Astrocyte (in vitro differentiated cells and primary cell): ENCODE measurements at regions not wholly inside any gene's neighbourhood (a gene's known extent, or its start where the extent isn't known, plus 50 kb on each side); places are given as distances from the start of the nearest gene placed in this dataset.
"Not testable (repeated sequence)": the region's sequence is repeated elsewhere in the genome, so short reads cannot be mapped to it uniquely, and the experiment has no call there.

Experiments used
- DNase-seq: peaks from one replicate; pipeline ENCODE4 v3.0.0-alpha.2; 2010; ENCODE audit warnings: low read depth
- FAIRE-seq: peaks from 2 replicates; lab custom pipeline; 2011; peaks lifted over from hg19 to GRCh38; lab: Jason Lieb, UNC
- H2AFZ ChIP-seq: 2 replicates; pipeline ENCODE4 v1.6.0; 2012; ENCODE audit warnings: low read depth, low read length, inconsistent platforms
- H3K27ac ChIP-seq: 2 replicates; pipeline ENCODE4 v1.5.1; 2011; ENCODE audit warnings: low read depth, low read length, inconsistent platforms
- H3K27me3 ChIP-seq: 2 replicates; pipeline ENCODE4 v1.6.0; 2011; ENCODE audit warnings: low read length, inconsistent platforms; ENCODE audit not compliant: insufficient read depth
- H3K36me3 ChIP-seq: 2 replicates; pipeline ENCODE4 v1.5.1; 2011; ENCODE audit warnings: low read length, inconsistent platforms; ENCODE audit not compliant: insufficient read depth
- H3K4me1 ChIP-seq: 2 replicates; pipeline ENCODE4 v1.5.1; 2011; ENCODE audit warnings: low read length, inconsistent platforms; ENCODE audit not compliant: insufficient read depth
- H3K4me2 ChIP-seq: 2 replicates; pipeline ENCODE4 v1.6.0; 2012; ENCODE audit warnings: low read length, inconsistent platforms
- H3K4me3 ChIP-seq: 2 replicates; pipeline ENCODE4 v1.5.1; 2011; ENCODE audit warnings: low read depth, mild to moderate bottlenecking, low read length, inconsistent platforms; ENCODE audit not compliant: insufficient read depth
- H3K79me2 ChIP-seq: 2 replicates; pipeline ENCODE4 v1.6.0; 2012; ENCODE audit warnings: mild to moderate bottlenecking, low read length, inconsistent platforms; ENCODE audit not compliant: insufficient read depth
- H3K9ac ChIP-seq: 2 replicates; pipeline ENCODE4 v1.6.0; 2012; ENCODE audit warnings: mild to moderate bottlenecking, low read length, inconsistent platforms
- H3K9me3 ChIP-seq: 2 replicates; pipeline ENCODE4 v1.5.1; 2012; ENCODE audit warnings: low read depth, mild to moderate bottlenecking, low read length, inconsistent platforms; ENCODE audit not compliant: insufficient read depth
- H4K20me1 ChIP-seq: 2 replicates; pipeline ENCODE4 v1.6.0; 2012; ENCODE audit warnings: low read length, inconsistent platforms; ENCODE audit not compliant: insufficient read depth
- H3K27ac Mint-ChIP-seq: one replicate; pipeline ENCODE4 v1.8.0; 2021; ENCODE audit warnings: mild to moderate bottlenecking, mixed read lengths; ENCODE audit not compliant: unreplicated experiment
- H3K27me3 Mint-ChIP-seq: one replicate; pipeline ENCODE4 v1.8.0; 2021; ENCODE audit warnings: low read depth, mixed read lengths; ENCODE audit not compliant: unreplicated experiment
- H3K36me3 Mint-ChIP-seq: one replicate; pipeline ENCODE4 v1.8.0; 2021; ENCODE audit warnings: low read depth, mixed read lengths; ENCODE audit not compliant: unreplicated experiment
- H3K4me1 Mint-ChIP-seq: one replicate; pipeline ENCODE4 v1.8.0; 2021; ENCODE audit warnings: low read depth, mixed read lengths; ENCODE audit not compliant: unreplicated experiment
- H3K4me3 Mint-ChIP-seq: one replicate; pipeline ENCODE4 v1.8.0; 2021; ENCODE audit warnings: mild to moderate bottlenecking, moderate library complexity, mixed read lengths; ENCODE audit not compliant: unreplicated experiment
- H3K9me3 Mint-ChIP-seq: one replicate; pipeline ENCODE4 v1.8.0; 2021; ENCODE audit warnings: mild to moderate bottlenecking, mixed read lengths; ENCODE audit not compliant: unreplicated experiment
- CTCF ChIP-seq: IDR thresholded peaks from 2 replicates; pipeline ENCODE4 v1.5.1; 2011; ENCODE audit warnings: low read depth, mild to moderate bottlenecking, inconsistent platforms, low read length, moderate library complexity; ENCODE audit not compliant: insufficient read depth
- EZH2 ChIP-seq: IDR thresholded peaks from 2 replicates; pipeline ENCODE4 v1.6.1; 2012; ENCODE audit warnings: mild to moderate bottlenecking, low read length, inconsistent platforms; ENCODE audit not compliant: insufficient read depth

GRCh38 chr12:58701536-58701935 is 218.8 kb downstream of the LRIG3 start:
- no peak for TF ChIP-seq CTCF
- no peak for TF ChIP-seq EZH2
- Mint-ChIP-seq H3K36me3 (no peaks in the 10 kb centered on the region), H3K4me3 (no peak overlapping the region), H3K27me3 (no peaks in the 10 kb centered on the region), H3K27ac (no peak overlapping the region), H3K4me1 (no peaks in the 10 kb centered on the region), H3K9me3 (peaks cover 16% of the 10 kb centered on the region)
- no peak for DNase-seq
- no peak for FAIRE-seq
- no peak overlapping the region for H3K9ac ChIP-seq
- no peaks in the 10 kb centered on the region for H3K9me3 ChIP-seq
- no peaks in the 10 kb centered on the region for H3K4me1 ChIP-seq
- no peaks in the 10 kb centered on the region for H3K27me3 ChIP-seq
- H3K4me3 ChIP-seq: no peak overlapping the region
- H3K27ac ChIP-seq: no peak overlapping the region
- no peak overlapping the region for H3K4me2 ChIP-seq
- no peaks in the 10 kb centered on the region for H4K20me1 ChIP-seq
- no peak overlapping the region for H2AFZ ChIP-seq
- H3K36me3 ChIP-seq: no peaks in the 10 kb centered on the region
- no peaks in the 10 kb centered on the region for H3K79me2 ChIP-seq

- Histone ChIP-seq H4K20me1 (no peaks in the 10 kb centered on the region), H3K79me2 (no peaks in the 10 kb centered on the region), H3K27ac (no peak overlapping the region), H3K4me1 (no peaks in the 10 kb centered on the region), H3K36me3 (no peaks in the 10 kb centered on the region), H3K4me2 (no peak overlapping the region), H3K4me3 (no peak overlapping the region), H3K9ac (no peak overlapping the region), H3K27me3 (no peaks in the 10 kb centered on the region), H3K9me3 (no peaks in the 10 kb centered on the region), H2AFZ (no peak overlapping the region)
- Mint-ChIP-seq H3K9me3 (peaks cover 16% of the 10 kb centered on the region), H3K4me1 (no peaks in the 10 kb centered on the region), H3K4me3 (no peak overlapping the region), H3K36me3 (no peaks in the 10 kb centered on the region), H3K27ac (no peak overlapping the region), H3K27me3 (no peaks in the 10 kb centered on the region)
- FAIRE-seq: no peak
- TF ChIP-seq CTCF (no peak), EZH2 (no peak)
- no peak for DNase-seq
Observed at GRCh38 chr12:58703866-58704265, 216.4 kb downstream of the LRIG3 start.

- not testable (repeated sequence) for H3K79me2 ChIP-seq, H3K4me2 ChIP-seq, H3K4me1 ChIP-seq, H3K27me3 Mint-ChIP-seq, H3K4me1 Mint-ChIP-seq, DNase-seq, H3K4me3 Mint-ChIP-seq, H3K27ac Mint-ChIP-seq, H2AFZ ChIP-seq, H3K36me3 ChIP-seq, H3K9ac ChIP-seq, H3K9me3 ChIP-seq, H4K20me1 ChIP-seq, H3K27me3 ChIP-seq, H3K27ac ChIP-seq, H3K36me3 Mint-ChIP-seq, H3K4me3 ChIP-seq, FAIRE-seq
- H3K9me3 Mint-ChIP-seq: peaks cover 16% of the 10 kb centered on the region
Observed at GRCh38 chr12:58704770-58705169, 215.5 kb downstream of the LRIG3 start.
